HG02973 (cell line): ENCODE measurements at regions not wholly inside any gene's neighbourhood (a gene's known extent, or its start where the extent isn't known, plus 50 kb on each side); places are given as distances from the start of the nearest gene placed in this dataset.

Source experiments
- ATAC-seq: cut with Tn5 transposase; IDR thresholded peaks from one replicate; pipeline ENCODE4 v1.9.1; 2021; ENCODE audit warnings: moderate library complexity; ENCODE audit not compliant: unreplicated experiment

DNA sequence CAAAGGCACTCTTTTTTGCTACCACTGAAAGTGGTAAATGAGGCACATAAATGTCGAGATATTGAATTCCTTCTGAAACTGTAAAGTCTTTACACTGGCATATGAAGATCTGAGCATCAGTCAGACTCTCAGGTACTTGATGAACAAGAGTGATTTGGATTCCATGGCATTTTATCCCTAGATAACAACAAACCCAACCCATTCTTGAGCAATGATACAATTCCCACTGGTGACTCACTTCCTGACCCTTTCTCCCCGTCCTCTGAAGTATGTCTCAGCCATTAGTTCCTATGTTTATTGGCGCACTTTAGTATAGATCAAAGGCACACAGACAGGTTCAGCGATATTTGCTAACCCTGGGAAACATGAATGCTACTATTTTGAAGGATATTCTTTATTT is 147.0 kb upstream of the RBFOX1 start:
- no peak for ATAC-seq

DNA sequence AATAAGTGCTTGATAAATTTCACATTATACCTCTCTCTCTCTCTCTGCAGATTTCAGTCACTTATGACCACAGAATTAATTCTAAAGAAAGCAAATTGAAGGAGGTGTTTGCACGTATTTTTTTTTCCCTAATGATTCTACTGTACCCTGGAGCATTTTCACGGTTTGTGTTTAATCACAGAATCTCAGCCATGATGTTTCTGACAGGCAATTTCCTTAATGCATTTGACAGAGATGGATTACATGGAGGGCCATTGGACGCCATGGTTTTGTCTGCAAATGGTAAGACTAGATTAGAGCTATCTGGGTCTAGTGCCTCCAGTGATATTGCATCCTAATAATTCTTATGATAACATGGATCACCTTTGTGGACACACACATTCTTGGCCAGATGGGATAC is 147.5 kb upstream of the RBFOX1 start:
- no peak for ATAC-seq

DNA sequence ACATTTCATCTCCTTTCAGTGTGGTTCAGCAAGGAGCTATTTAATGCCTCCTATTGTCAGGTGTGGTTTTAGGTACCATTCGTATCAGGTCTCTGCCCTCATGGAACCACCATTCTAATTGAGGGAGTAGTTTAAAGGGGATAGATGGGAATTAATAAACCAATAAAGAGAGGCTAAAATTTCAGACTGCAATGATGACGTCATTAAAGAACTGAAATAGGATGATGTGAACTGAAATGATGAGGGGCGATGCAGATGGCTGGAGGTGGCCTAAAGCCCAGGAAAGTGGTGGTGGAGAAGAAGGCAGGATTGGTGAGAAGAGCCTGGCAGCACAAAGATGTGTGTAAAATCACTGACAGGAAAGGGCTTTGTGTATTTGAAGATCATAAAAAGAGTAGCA is 148.9 kb upstream of the RBFOX1 start:
- ATAC-seq = no peak

DNA sequence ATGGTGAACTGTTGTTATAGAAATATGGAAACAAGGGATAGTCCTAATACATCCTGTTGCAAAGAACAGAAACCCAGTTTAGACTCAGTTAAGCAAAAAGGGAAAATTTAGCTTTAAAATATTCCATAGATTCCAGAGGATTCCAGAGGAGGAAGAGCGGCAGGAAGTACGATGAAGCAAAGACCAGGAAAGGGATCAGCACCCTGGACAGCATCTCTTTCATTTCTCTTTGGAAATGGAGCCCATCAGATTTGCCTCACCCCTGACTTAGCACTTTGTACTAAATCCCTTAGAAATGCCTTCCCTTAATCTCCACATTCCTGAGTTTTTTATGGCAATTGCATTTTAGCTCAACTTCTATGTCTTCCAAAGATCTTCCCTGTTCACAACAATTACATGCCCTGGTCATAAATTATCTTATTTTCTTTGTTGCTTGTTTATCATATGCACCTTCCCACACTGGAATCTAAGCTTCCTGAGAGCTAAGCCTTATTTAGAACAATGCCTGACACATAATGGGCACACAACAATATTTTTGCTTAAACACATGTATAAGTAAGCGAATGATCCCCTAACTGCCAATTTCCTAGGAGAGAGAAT is 150.0 kb upstream of the RBFOX1 start:
- ATAC-seq = no peak

DNA sequence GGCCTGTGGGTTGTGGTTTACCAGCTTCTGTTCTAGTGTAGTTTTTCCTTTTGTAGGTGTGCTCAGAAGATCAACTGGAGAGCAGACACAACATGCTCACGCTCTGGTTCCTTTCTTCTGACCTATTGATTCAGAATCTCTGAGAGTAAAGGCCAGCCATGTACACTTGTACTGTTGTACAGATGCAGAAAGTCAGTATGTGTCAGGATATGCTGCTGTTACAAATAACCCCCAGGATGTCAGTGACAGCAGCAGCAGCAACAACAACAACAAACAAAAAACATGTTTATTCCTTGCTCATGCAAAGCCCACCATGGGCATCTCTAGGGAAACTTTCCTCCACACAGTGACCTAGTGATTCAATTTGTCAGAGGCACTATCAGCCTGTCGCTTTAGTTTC is 154.8 kb upstream of the RBFOX1 start:
- ATAC-seq = no peak

DNA sequence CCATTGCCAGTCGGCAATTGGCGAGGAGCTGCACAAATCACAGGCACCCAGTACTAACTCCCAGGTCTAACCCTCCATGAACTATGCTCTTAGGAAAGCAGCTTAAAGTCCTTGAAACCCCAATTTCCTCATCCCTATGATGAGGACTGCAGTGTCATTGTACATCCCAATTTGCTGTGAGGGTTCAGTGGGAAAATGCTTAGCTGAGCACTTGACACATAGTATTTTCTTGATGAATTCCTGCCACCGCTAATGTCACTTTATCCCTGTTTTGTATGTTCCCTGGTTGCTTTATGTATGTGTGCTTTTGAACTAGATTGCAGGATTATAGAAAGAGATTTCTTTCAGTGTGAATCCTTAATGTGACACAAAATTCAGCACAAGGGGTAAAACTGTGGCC is 161.5 kb upstream of the RBFOX1 start:
- no peak for ATAC-seq

DNA sequence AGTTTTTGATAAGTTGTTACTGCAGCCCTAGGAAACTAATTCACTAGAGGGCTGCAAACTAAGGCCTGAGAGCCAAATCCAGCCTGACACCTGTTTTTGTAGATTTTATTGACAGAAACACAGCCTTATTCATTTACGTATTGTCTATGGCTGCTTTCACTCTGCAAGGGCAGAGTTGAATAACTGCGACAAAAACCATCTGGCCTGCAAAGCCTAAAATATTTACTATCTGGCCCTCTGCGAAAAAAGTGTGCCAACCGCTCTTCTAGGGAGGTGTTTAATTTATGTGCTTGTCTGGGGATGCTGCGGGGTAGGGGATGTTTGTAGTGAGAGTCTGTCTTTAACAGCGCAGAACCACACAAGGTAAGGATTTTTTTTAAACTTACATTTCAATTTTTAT is 165.0 kb upstream of the RBFOX1 start:
- ATAC-seq = no peak

DNA sequence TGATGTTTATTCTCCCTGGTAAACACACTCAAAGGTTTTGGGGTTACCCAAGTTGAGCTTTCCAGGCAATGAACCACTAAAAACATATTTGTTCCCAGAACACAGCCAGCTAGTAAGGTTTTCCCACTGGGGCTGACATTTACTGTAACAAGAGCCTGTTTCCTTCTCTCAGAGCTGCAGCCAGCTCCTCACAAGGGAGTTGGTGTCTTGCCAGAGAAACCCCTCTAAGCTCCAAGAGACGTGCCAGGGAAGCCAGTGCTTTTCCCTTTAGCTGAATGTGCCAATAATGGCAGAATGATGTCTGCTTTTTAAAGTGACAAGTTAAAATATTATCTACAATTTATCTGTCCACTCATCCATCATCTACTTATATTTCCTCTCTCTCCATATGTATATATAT is 170.8 kb upstream of the RBFOX1 start:
- no peak for ATAC-seq

DNA sequence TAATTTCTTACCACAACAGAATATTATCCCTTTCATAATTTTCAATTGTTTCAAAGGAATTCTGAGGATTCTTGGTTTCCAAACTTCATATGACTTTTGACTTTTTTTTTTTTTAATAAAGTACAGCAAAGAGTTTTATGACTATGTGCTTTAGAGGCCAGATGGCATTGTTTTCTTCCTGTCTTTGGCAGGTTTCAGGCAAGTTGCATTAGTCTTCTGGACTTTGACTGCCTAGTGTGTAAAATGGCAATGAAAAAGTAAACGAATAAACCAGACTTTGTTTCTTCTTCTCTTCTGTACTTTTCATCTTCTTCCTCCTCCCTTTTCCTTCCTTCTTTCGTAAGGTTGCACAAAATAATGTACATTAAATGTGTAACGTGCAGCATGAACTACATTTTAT is 172.6 kb upstream of the RBFOX1 start:
- ATAC-seq = no peak

DNA sequence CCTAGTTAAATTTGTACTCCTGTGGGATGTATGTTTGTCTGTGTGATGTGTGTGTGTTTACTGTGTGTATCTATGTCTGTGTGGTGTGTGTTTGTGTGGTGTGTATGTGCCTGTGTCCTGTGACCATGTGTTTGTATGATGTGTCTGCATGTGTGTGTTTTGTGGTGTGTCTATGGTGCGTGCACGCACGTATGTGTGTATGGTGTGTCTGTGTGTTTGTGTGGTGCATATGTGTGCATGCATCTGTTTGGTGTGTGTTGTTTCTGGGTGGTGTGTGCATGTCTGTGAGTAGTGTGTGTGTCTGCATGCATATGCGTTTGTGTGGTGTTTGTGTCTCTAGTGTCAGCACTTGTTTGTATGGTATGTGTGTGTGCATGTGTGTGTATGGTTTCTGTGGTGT is 174.2 kb upstream of the RBFOX1 start:
- ATAC-seq = no peak

DNA sequence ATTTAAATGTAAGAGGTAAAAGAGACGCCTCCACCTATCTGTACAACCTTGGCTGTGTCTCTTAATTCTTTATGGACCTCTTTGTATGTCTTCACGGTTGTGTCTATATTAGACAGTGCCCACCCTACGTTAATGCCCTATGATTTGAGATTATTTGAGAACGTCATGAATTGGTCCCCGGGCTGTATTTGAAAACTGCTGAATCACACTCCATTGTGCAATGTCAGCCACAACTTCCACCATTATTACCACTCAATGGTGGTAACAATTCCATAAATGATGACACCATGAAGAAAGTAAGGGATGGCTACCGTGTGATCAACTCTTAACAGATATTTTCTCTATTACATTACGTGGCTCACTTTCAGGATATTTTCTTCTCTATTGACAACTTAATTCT is 182.4 kb upstream of the RBFOX1 start:
- no peak for ATAC-seq

DNA sequence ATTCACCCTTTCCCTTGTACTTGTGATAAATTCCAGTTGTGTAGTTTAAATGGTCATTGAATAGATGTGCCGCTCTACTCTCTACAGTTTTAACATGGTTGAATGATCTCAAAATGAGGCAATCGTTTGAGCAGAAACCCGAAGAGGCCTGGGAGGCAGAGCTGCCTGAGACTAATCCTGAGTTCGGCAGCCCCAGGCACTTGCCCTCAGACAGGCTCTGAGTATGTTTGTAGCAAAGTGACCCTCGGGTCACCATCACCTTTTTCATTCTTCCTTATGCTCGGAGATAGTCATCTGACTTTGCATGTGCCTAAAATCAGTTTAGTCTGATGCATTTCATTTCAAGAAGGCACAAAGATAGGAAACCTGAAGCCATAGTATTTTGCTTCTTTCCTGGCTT is 184.0 kb upstream of the RBFOX1 start:
- ATAC-seq = no peak

DNA sequence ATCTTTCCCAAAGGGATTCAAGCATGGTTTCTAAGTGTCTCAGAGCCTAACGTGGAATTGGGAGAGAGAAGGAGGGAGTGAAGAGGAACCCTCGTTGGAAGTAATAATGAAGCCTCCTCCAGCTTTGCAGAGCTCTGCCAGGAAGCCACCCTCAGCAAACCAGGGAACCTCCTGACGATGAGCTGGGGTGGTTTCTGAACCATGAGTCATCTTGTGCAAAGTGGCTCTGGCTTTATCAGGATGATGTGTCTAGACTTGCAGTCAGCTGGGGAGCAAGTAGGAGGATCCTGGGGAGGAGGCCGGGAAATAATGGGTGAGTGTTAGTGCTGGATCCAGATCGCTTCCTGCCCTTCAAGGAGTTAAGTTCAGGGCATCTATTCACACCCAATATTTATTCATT is 191.7 kb upstream of the RBFOX1 start:
- ATAC-seq = no peak

DNA sequence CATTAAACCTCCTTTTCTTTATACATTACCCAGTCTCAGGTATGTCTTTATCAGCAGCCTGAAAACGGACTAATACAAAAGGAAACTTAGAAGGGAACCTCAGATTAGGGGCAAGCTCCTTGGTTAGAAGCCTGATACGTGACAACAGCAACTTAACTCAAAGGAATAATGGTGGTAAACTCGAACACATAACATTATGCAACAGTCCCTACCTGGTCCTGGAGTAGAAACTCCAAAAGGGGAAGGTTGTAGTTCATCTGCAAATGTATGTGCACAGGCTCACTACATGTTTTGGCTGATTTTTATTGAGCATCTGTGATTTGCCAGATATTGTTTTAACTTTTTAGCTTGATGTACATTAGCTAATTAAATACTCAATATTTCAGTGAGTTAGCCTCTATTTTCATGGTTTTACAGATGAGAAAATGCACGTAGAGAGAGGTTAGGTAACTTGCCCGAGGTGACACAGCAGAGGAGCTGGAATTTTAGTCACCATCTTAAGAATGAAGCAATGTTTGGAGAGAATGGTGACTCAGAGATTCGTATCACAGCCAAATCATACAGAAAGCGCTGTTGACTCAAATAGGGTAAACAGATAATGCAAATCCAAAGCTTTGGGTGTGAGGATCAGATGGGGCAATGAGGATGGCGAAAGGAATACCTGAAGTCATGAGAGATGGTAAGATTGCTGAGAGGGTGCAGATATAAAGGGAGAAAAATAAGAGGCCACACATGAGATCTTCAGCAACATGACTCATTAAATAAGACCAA is 194.9 kb upstream of the RBFOX1 start:
- ATAC-seq = no peak

DNA sequence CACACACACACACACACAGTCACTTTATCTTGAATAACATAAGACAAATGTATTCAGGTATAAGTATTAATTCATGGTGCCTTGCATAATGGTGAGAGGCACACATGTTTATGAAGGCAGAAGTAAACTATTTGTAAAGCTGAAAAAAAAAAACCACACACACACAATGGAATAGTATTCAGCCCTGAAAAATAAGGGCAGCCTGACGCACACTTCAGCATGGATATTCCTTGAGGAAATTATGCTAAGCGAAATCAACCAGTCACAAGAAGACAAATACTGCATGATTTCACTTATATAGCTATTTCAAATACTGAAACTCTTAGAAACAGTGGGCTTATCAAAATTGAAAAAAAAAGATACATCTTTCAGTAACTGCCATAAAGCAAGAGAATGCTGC is 200.2 kb upstream of the RBFOX1 start:
- no peak for ATAC-seq

DNA sequence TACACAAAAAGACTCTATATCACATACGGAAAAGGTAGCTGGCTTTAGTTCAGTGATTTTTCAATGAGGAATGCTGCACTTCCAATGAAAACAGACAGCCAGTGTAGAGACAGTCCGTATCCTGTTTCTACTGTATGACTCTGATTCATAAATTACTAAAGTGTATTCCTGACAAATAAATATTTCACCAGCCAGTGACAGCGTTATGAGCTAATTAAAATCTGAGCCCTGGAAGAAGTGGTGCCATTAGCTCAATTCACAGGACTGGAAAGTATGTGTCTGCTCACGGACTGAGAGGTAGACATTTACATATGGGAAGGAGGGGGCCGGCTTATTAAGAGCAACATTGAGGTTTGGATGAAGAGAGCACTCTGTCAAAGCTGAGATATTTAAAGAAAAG is 207.9 kb upstream of the RBFOX1 start:
- no peak for ATAC-seq

DNA sequence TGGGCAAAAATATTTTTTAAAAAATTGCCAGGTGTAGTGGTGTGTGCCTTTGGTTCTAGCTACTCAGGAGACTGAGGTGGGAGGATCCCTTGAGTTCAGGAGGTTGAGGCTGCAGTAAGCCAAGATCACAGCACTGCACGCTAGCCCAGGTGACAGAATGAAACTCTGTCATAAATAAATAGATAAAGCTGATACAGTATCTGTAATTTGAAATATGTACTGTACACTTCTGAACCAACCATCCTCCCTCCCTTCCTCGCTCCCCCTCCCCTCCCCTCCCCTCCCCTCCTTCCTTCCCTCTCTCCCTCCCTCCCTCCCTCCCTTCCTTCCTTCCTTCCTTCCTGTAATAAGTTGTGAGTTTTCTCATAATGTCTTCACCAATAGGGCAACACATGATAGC is 208.4 kb upstream of the RBFOX1 start:
- ATAC-seq = no peak

DNA sequence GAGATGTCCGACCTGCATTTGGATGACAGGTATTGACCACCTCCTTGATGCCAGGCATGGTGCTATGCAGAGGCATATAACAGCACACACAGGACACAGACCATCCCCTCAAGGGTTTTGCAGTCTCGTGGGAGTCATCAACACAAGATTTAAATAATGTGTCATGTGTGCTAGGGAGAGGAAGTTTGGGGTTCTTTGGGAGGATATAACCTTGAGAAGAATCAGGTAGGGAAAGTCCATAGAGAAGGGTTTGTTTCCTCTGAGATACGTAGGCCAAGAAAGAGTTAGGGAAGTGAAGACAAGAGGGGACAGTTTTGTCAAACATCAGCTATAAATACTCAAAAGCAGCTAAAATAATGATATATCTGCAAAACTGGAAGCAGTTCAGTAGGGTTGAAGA is 215.9 kb upstream of the RBFOX1 start:
- ATAC-seq = no peak

DNA sequence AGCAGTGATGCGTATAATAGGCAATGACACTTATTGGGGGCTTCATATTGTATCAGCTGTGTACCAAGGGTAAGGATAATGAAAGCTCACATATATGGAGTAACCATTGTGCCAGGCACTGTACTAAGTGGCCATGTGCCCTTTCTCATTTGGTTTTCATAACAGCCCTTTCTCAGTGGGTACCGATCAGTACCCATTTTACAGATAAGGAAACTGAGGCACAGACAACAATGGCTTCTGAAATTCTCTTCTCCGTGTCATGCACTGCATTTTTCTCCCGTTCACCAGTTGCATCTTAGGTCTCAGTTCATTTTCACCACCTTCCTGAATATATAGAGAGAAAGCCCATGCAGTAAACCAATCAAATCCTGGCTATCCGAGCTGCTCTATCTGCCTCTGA is 216.7 kb upstream of the RBFOX1 start:
- no peak for ATAC-seq

DNA sequence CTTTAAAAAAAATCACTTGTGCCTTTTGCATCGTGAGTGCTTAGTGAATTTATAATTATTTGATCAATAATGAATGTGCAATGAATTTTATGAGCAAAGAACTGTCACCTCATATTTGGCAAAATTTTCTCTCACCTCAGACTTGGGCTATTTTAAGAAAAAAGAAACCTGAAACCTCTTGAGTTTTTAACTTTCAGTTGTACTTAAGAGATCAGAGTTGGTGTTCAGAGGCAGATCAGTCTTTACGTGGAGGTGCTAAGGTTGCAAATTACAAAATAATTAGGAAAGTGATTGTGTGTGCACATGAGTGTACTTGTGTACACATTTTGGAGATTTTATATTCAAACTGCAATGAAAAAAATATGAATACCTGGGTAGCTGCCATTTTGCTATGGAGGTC is 218.7 kb upstream of the RBFOX1 start:
- no peak for ATAC-seq

DNA sequence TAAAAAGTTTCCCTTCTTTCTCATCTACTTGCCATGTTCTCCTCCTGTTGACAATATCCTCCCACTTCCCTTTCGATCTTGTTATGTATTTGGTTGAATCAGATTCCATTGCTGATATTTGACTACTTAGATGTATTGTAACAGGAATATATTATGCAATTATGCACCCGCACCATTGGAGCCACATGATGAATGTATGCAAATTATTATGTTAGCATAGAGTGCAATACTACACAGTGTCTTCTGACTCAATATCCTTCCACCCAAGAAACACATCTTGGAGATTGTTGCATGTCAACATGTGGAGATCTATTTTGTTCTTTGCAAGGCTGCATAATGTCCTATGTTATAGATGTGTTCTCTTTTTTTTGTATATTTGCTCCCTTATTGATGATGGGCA is 219.2 kb upstream of the RBFOX1 start:
- ATAC-seq = no peak

DNA sequence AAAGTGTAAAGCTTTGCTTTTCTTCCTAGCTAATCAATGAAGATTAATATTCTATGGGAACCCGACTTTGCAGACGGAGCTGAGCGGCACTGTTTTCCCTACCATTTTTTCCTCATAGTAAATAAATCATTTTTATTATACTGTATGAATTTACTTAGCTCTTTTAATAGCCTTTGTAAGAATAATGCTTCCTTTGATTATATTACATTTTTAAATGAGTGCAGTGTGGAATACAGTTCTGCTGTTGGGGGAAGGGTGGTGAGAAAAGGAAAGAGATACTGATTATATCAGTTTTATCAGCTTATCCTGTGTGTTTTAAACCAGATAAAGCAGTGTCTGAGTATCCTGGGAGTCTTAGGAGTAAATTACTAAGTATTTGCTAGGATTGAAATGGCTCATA is 221.4 kb upstream of the RBFOX1 start:
- no peak for ATAC-seq

DNA sequence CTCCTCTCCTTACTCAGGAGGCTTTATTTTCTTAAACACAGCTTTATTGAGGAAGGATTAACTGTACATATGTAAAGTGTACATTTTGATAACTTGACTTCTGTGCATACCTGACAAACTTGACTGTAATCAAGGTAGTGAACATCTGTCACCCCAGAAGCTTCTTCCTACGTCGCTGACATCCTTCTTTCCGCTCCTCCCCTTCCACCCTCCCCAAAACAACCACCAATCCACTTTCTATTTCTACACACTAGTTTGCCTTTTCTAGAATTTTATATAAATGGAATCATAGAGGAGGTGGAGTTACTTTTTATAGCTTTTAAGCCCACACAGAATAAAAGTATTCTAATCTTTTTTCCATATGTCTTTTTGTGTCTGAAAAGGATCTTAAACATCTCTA is 225.2 kb upstream of the RBFOX1 start:
- ATAC-seq = no peak
